ENCODE measurements at regions not wholly inside any gene's neighbourhood (a gene's known extent, or its start where the extent isn't known, plus 50 kb on each side); places are given as distances from the start of the nearest gene placed in this dataset.

GRCh38 chr19:28939236-28939635 lies 273.7 kb downstream of the UQCRFS1 start:
- no peak for TF ChIP-seq CTCF (conservative IDR thresholded peaks at IDR 0.05)
- no peak for TF ChIP-seq EZH2 (IDR thresholded peaks at IDR 0.05; ENCODE audit: low read depth)

Data from PC-9 (cell line).